ENCODE measurements at regions not wholly inside any gene's neighbourhood (a gene's known extent, or its start where the extent isn't known, plus 50 kb on each side); places are given as distances from the start of the nearest gene placed in this dataset.

GRCh38 chr5:106956886-106957285 is 713.9 kb downstream of the EFNA5 start:
- TF ChIP-seq CTCF (IDR thresholded peaks at IDR 0.05) (no peak), GABPA (IDR thresholded peaks at IDR 0.05; ENCODE audit: low read depth) (no peak), RAD21 (IDR thresholded peaks at IDR 0.05; ENCODE audit: low read length) (no peak), SMC3 (IDR thresholded peaks at IDR 0.05; ENCODE audit: low read depth, low read length) (no peak), RFX5 (IDR thresholded peaks at IDR 0.05; ENCODE audit: low read length) (no peak), CHD2 (IDR thresholded peaks at IDR 0.05; ENCODE audit: low read length, partially characterized antibody) (no peak), ZBTB33 (IDR thresholded peaks at IDR 0.05; ENCODE audit: borderline replicate concordance, low read depth) (no peak), MAX (IDR thresholded peaks at IDR 0.05; ENCODE audit: low read depth) (no peak), TAF1 (IDR thresholded peaks at IDR 0.05; ENCODE audit: borderline replicate concordance, low read depth, low read length) (no peak), SIN3A (IDR thresholded peaks at IDR 0.05; ENCODE audit: borderline replicate concordance, low read depth, low read length) (no peak), FOSL2 (IDR thresholded peaks at IDR 0.05; ENCODE audit: borderline replicate concordance, low read depth) (no peak), EP300 (IDR thresholded peaks at IDR 0.05; ENCODE audit: borderline replicate concordance in 1 of 2, low read depth in 1 of 2, low read length in 1 of 2) (no peak), FOXJ3 (CRISPR knock-in tag; IDR thresholded peaks at IDR 0.05) (no peak), POLR2AphosphoS5 (IDR thresholded peaks at IDR 0.05; ENCODE audit: low read depth, low read length) (no peak)
